ENCODE measurements at regions not wholly inside any gene's neighbourhood (a gene's known extent, or its start where the extent isn't known, plus 50 kb on each side); places are given as distances from the start of the nearest gene placed in this dataset.

DNA sequence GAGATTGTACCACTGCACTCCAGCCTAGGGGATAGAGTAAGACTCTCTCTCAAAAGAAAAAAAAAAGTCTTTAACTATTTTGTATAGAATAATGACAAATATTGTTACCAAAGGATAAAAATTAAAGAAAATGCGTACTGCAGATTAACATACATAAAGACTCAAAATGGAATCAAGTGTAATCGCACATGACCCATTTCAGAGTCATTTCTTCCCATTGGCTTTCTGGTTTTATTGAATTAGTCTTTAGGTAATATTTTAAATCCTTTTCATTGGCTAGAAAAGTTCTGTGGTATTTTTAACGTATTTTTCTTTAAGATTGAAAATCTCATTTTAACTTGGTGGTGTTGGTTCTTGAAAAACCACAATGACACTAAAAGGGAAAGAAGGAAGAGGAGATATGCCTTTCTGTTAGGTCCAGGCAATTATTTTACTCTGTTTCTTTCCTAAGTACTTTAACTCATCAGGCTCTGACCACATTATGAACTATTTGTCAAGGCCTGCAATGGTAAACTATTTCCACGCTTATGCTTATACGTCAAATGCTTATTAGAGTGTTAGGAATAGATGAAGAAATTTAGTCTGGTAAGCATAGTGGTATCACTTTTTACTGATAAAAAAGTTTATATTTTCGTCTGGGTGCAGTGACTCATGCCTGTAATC lies 52.3 kb downstream of the PLEKHG1 start:
- peak overlapping the region; percentile 59 to 78 (median 75) for H3K27ac ChIP-seq

DNA sequence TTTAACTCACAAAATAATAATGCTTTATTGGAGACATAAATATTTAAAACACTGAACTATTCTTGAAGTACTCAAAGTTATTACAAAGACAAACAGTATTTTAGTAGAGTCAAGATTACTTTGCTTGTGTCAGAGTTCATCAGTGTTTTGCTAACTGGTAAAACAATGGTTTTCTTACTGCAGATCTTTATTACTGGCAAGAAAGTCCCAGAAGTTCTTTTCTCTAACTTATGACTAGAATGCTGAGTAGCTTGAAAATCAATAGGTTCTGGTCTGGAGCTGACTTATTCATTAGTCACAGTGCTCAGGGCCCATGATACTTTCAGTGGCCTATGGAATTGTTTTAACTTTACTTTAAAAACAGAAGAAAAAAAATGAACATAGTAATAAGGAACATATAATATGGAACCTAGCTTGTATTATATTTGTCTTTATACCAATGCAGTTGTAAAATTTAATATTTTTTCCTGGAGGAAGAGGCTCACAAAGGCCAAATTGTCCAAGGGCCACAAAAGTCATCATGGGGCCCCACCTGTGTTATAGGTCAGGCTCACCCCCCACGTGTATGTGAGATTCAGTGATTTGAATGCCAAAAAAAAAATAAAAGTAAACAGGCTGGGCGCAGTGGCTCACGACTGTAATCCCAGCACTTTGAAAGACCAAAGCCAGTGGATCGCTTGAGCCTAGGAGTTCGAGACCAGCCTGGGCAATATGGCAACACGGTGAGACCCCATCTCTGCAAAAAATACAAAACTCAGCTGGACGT lies 53.3 kb downstream of the PLEKHG1 start:
- Histone ChIP-seq H3K4me1 (peaks cover 0 to 31% (median 3%) of the 10 kb centered on the region in 4 donors), H3K9me3 (no peaks in the 10 kb centered on the region), H3K27me3 (no peaks in the 10 kb centered on the region), H3K36me3 (no peaks in the 10 kb centered on the region), H3K27ac (peak overlapping the region; percentile 70 to 78 (median 75)), H3K4me3 (no peak overlapping the region)
- in situ Hi-C loops (cut with MboI; ENCODE audit: low pct_ligation_motif_present in 1 of 4, low pct_unique_long_range_greater_than_20kb in 1 of 4, low sequenced_read_pairs in 3 of 4), result no loop called here
- TF ChIP-seq, protein P1, sequence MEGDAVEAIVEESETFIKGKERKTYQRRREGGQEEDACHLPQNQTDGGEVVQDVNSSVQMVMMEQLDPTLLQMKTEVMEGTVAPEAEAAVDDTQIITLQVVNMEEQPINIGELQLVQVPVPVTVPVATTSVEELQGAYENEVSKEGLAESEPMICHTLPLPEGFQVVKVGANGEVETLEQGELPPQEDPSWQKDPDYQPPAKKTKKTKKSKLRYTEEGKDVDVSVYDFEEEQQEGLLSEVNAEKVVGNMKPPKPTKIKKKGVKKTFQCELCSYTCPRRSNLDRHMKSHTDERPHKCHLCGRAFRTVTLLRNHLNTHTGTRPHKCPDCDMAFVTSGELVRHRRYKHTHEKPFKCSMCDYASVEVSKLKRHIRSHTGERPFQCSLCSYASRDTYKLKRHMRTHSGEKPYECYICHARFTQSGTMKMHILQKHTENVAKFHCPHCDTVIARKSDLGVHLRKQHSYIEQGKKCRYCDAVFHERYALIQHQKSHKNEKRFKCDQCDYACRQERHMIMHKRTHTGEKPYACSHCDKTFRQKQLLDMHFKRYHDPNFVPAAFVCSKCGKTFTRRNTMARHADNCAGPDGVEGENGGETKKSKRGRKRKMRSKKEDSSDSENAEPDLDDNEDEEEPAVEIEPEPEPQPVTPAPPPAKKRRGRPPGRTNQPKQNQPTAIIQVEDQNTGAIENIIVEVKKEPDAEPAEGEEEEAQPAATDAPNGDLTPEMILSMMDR (IDR thresholded peaks at IDR 0.05), result no peak
- TF ChIP-seq EP300 (IDR thresholded peaks at IDR 0.05; ENCODE audit: low read depth) (no peak), POLR2AphosphoS5 (IDR thresholded peaks at IDR 0.05) (no peak), POLR2A (IDR thresholded peaks at IDR 0.05) (no peak)
- intact Hi-C loops (cut with DNase I; ENCODE audit: low total_unique reads), result no loop called here
- WGBS, 2 donors (ENCODE audit: low coverage in 1 of 2), result 14 to 60% methylated on average over 1 to 7 of the region's 7 CpGs
- DNase-seq, result peak; percentile 73

More for the DNA sequence above, 52.3 kb downstream of the PLEKHG1 start:
- in situ Hi-C loops (cut with MboI; ENCODE audit: low pct_ligation_motif_present in 1 of 4, low pct_unique_long_range_greater_than_20kb in 1 of 4, low sequenced_read_pairs in 3 of 4) (no loop called here), intact Hi-C loops (cut with DNase I; ENCODE audit: low total_unique reads) (no loop called here)
- DNase-seq, result no peak
- Histone ChIP-seq H3K9me3 (no peaks in the 10 kb centered on the region), H3K4me1 (peaks cover 0 to 40% (median 6%) of the 10 kb centered on the region in 4 donors), H3K27me3 (no peaks in the 10 kb centered on the region), H3K4me3 (no peak overlapping the region), H3K36me3 (no peaks in the 10 kb centered on the region)
- WGBS, 2 donors (ENCODE audit: low coverage in 1 of 2), result 73 to 75% methylated on average over 6 of the region's 6 CpGs
- no peak for TF ChIP-seq POLR2A (IDR thresholded peaks at IDR 0.05)
- no peak for TF ChIP-seq POLR2AphosphoS5 (IDR thresholded peaks at IDR 0.05)
- TF ChIP-seq, protein P1 (IDR thresholded peaks at IDR 0.05), result no peak

DNA sequence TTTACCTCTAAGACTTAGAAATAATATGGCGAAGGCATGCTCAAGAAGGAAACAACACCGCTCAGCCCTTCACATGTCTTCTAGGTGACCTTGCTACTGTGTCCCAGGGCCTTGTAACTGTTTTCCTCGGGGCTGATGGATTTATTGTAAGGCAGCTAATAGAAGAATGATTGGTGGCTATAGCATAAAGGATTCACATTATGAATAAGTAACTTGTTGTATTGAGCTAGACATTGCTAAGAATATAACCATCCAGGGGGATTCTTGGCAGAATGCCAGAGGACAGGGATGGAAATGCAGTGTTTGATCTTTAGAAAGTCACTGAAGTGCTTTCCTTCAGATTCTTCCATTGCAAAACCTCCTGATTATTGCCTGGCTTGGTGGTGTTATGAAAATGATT lies 54.9 kb downstream of the PLEKHG1 start:
- 95 to 100% methylated on average over 1 to 3 of the region's 3 CpGs for WGBS, 2 donors (ENCODE audit: low coverage in 1 of 2)
- intact Hi-C loops (cut with DNase I; ENCODE audit: low total_unique reads), result no loop called here

DNA sequence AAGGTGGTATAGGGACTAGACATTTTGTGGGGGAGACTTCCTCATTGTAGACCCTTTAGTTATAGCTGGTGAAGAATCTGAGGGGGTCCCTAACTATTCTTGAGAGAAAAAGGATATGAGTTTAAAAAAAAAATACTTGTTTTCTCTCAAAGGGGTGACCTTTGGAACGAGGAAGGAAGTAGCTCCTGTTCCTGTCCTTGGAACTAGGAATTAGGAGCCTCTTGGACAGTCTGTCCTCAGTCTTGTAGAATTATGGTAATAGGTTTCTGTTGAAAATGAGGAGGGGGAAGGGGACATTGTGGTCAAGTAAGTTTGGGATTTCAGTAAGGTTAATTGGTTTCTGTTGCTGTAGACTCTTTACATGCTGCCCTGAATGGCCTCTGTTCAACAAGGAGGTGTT lies 56.5 kb downstream of the PLEKHG1 start:
- Histone ChIP-seq H3K4me3 (no peak overlapping the region), H3K27me3 (no peaks in the 10 kb centered on the region), H3K27ac (peak overlapping the region in 1 of 4 donors; percentile 41), H3K4me1 (peaks cover 0 to 45% (median 5%) of the 10 kb centered on the region in 4 donors), H3K36me3 (no peaks in the 10 kb centered on the region), H3K9me3 (no peaks in the 10 kb centered on the region)
- DNase-seq, result no peak
- WGBS, 2 donors (ENCODE audit: low coverage in 1 of 2), result 50 to 62% methylated on average over 1 of the region's 1 CpG
- in situ Hi-C loops (cut with MboI; ENCODE audit: low pct_ligation_motif_present in 1 of 4, low pct_unique_long_range_greater_than_20kb in 1 of 4, low sequenced_read_pairs in 3 of 4), result no loop called here
- intact Hi-C loops (cut with DNase I; ENCODE audit: low total_unique reads), result no loop called here
- TF ChIP-seq POLR2AphosphoS5 (IDR thresholded peaks at IDR 0.05) (no peak), POLR2A (IDR thresholded peaks at IDR 0.05) (no peak), EP300 (IDR thresholded peaks at IDR 0.05; ENCODE audit: low read depth) (no peak)
- TF ChIP-seq, protein P1 (IDR thresholded peaks at IDR 0.05), result no peak

More for the DNA sequence above, 54.9 kb downstream of the PLEKHG1 start:
- no peak overlapping the region for H3K4me3 ChIP-seq
- H3K36me3 ChIP-seq, result no peaks in the 10 kb centered on the region
- TF ChIP-seq POLR2AphosphoS5 (IDR thresholded peaks at IDR 0.05) (no peak), EP300 (IDR thresholded peaks at IDR 0.05; ENCODE audit: low read depth) (no peak), POLR2A (IDR thresholded peaks at IDR 0.05) (no peak)
- TF ChIP-seq, protein P1 (IDR thresholded peaks at IDR 0.05), result no peak
- no peak overlapping the region for H3K27ac ChIP-seq
- no peak for DNase-seq
- H3K27me3 ChIP-seq, result no peaks in the 10 kb centered on the region
- in situ Hi-C loops (cut with MboI; ENCODE audit: low pct_ligation_motif_present in 1 of 4, low pct_unique_long_range_greater_than_20kb in 1 of 4, low sequenced_read_pairs in 3 of 4), result no loop called here
- H3K4me1 ChIP-seq, result peaks cover 0 to 45% (median 5%) of the 10 kb centered on the region in 4 donors
- no peaks in the 10 kb centered on the region for H3K9me3 ChIP-seq
